Fibroblast of lung (primary cell): ENCODE measurements at regions not wholly inside any gene's neighbourhood (a gene's known extent, or its start where the extent isn't known, plus 50 kb on each side); places are given as distances from the start of the nearest gene placed in this dataset.
"Not testable (repeated sequence)": the region's sequence is repeated elsewhere in the genome, so short reads cannot be mapped to it uniquely, and the experiment has no call there.

Experiments
- DNase-seq, 2 donors: peaks; one replicate each; pipeline versions ENCODE4 v3.0.0 to v3.0.0-alpha.2; 2010; ENCODE audit warnings: low read depth in 2 of 2
- H2AFZ ChIP-seq: 2 replicates; pipeline ENCODE4 v1.5.1; 2012; ENCODE audit warnings: low read length, control low read depth, inconsistent platforms
- H3K27ac ChIP-seq: 2 replicates; pipeline ENCODE4 v1.5.1; 2011; ENCODE audit warnings: low read length, control low read depth; ENCODE audit not compliant: insufficient read depth
- H3K27me3 ChIP-seq: 2 replicates; pipeline ENCODE4 v1.5.1; 2011; ENCODE audit warnings: mild to moderate bottlenecking, low read length; ENCODE audit not compliant: control insufficient read depth, insufficient read depth
- H3K36me3 ChIP-seq: 2 replicates; pipeline ENCODE4 v1.5.1; 2011; ENCODE audit warnings: low read length; ENCODE audit not compliant: control insufficient read depth, insufficient read depth
- H3K4me1 ChIP-seq: 2 replicates; pipeline ENCODE4 v1.5.1; 2011; ENCODE audit warnings: low read length; ENCODE audit not compliant: control insufficient read depth, insufficient read depth; ENCODE audit errors: extremely low read depth
- H3K4me2 ChIP-seq: 2 replicates; pipeline ENCODE4 v1.5.1; 2011; ENCODE audit warnings: low read length, control low read depth; ENCODE audit not compliant: insufficient read depth; ENCODE audit errors: extremely low read depth
- H3K4me3 ChIP-seq, 4 experiments: fragments of 200-600 bp in 1 of 4; sonication (generic) in 1 of 4; replicated peaks in 1 of 4; 2 replicates each; pipeline ENCODE4 v1.5.1; 2011 to 2016; ENCODE audit warnings: low read length in 4 of 4, low read depth in 3 of 4, mild to moderate bottlenecking in 3 of 4, control low read depth in 2 of 4, inconsistent platforms in 1 of 4, mixed read lengths in 1 of 4; ENCODE audit not compliant: insufficient read depth in 1 of 4; ENCODE audit errors: control extremely low read depth in 1 of 4
- H3K79me2 ChIP-seq: 2 replicates; pipeline ENCODE4 v1.5.1; 2012; ENCODE audit warnings: mild to moderate bottlenecking, low read length, inconsistent platforms; ENCODE audit not compliant: control insufficient read depth, insufficient read depth
- H3K9ac ChIP-seq: 2 replicates; pipeline ENCODE4 v1.5.1; 2011; ENCODE audit warnings: mild to moderate bottlenecking, low read length, control low read depth; ENCODE audit not compliant: insufficient read depth
- H3K9me3 ChIP-seq: 2 replicates; pipeline ENCODE4 v1.5.1; 2012; ENCODE audit warnings: low read depth, low read length; ENCODE audit not compliant: control insufficient read depth, insufficient read depth
- H4K20me1 ChIP-seq: 2 replicates; pipeline ENCODE4 v1.5.1; 2011; ENCODE audit warnings: low read length; ENCODE audit not compliant: control insufficient read depth, insufficient read depth; ENCODE audit errors: extremely low read depth
- CTCF ChIP-seq, 2 donors: IDR thresholded peaks in 1 of 2; conservative IDR thresholded peaks in 1 of 2; 1 replicate in 1 of 2; 2 replicates in 1 of 2; pipeline ENCODE4 v1.5.1; 2011 to 2012; ENCODE audit warnings: low read length in 2 of 2, control low read depth in 1 of 2, inconsistent platforms in 1 of 2, low read depth in 1 of 2, mild to moderate bottlenecking in 1 of 2
- EZH2 ChIP-seq: IDR thresholded peaks from 2 replicates; pipeline ENCODE4 v1.5.1; 2012; ENCODE audit warnings: low read length, control low read depth, mild to moderate bottlenecking; ENCODE audit errors: missing control alignments

GRCh38 chr7:32648408-32649156, 153.3 kb downstream of the AVL9 start:
- no peak for TF ChIP-seq EZH2
- TF ChIP-seq CTCF (conservative IDR thresholded peaks at IDR 0.05 in 1 of 2, IDR thresholded peaks at IDR 0.05 in 1 of 2; ENCODE audit: low read depth in 1 of 2, low read length in 2 of 2): no peak
- no peak overlapping the region for H3K4me2 ChIP-seq
- no peak for DNase-seq
- H3K27me3 ChIP-seq: no peaks in the 10 kb centered on the region
- H3K36me3 ChIP-seq: no peaks in the 10 kb centered on the region
- no peak overlapping the region for H2AFZ ChIP-seq
- no peak overlapping the region for H3K4me3 ChIP-seq
- H3K9me3 ChIP-seq: no peaks in the 10 kb centered on the region
- H3K9ac ChIP-seq: no peak overlapping the region
- no peaks in the 10 kb centered on the region for H4K20me1 ChIP-seq
- H3K27ac ChIP-seq: no peak overlapping the region
- no peaks in the 10 kb centered on the region for H3K4me1 ChIP-seq
- no peaks in the 10 kb centered on the region for H3K79me2 ChIP-seq

DNA sequence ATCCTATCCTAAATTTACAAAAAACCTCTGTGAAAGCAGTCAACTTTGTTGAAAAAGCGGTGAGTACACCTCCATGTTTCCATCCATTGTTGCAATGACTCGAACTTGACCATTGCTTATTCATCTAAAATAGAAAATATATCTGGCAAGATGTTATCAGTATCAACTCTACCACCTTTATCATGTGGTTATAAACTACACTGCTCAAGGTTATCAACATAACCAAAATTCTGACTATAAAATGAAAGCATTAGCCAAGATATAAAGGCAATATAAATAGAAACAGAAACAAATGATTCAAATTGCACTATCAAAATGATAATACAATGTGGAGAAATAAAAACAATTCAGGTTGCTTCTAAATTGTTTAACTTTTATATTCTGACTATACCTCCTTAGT, 150.0 kb downstream of the AVL9 start:
- H3K27ac ChIP-seq, H3K4me2 ChIP-seq, H3K9ac ChIP-seq, H3K4me3 ChIP-seq, H2AFZ ChIP-seq, H3K4me1 ChIP-seq, H3K79me2 ChIP-seq, DNase-seq, H3K27me3 ChIP-seq, H3K9me3 ChIP-seq, H4K20me1 ChIP-seq, H3K36me3 ChIP-seq: not testable (repeated sequence)

DNA sequence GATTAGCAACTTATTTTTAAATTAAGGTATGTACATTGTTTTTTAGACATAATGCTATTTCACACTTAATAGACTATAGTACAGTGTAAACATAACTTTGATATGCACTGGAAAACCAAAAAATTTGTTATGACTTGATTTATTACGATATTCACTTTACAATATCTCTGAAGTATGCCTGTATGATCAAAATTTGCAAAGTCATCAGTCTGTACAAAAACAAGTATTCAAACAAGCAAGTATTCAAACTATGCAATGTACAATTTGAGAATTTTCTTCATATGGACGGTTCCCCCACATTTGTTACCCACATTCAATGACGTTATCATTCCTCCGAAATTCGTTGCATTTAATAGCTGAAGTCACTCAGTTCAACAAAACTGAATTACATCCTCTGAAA, 147.9 kb downstream of the AVL9 start:
- Histone ChIP-seq H3K79me2 (no peaks in the 10 kb centered on the region), H3K9me3 (no peaks in the 10 kb centered on the region), H3K4me3 (no peak overlapping the region), H3K4me1 (no peaks in the 10 kb centered on the region), H3K9ac (no peak overlapping the region), H4K20me1 (no peaks in the 10 kb centered on the region), H3K36me3 (no peaks in the 10 kb centered on the region), H3K4me2 (no peak overlapping the region), H2AFZ (no peak overlapping the region), H3K27me3 (no peaks in the 10 kb centered on the region), H3K27ac (no peak overlapping the region)
- DNase-seq: no peak
- TF ChIP-seq EZH2: no peak
- TF ChIP-seq CTCF (conservative IDR thresholded peaks at IDR 0.05 in 1 of 2, IDR thresholded peaks at IDR 0.05 in 1 of 2; ENCODE audit: low read depth in 1 of 2, low read length in 2 of 2): no peak
